ENCODE measurements at regions not wholly inside any gene's neighbourhood (a gene's known extent, or its start where the extent isn't known, plus 50 kb on each side); places are given as distances from the start of the nearest gene placed in this dataset.

DNA sequence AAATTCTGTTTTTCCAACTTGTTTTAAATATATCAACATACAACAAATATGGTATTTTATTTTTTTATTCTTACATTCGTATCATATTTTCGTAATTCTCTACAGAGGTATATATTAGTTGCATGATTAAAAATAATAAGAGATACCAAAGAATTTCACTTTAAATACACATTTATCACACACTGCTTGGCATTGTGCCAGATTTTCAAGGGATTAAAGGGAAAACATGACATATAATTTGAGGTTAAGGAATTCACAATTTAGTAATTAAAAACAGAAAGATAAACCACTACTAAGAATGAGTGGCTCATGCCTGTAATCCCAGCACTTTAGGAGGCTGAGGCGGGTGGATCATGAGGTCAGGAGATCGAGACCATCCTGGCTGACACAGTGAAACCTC lies 484.7 kb upstream of the SORCS1 start:
- no peak for TF ChIP-seq EZH2phosphoT487 (IDR thresholded peaks at IDR 0.05; ENCODE audit: unreplicated experiment)
- TF ChIP-seq, protein P1, sequence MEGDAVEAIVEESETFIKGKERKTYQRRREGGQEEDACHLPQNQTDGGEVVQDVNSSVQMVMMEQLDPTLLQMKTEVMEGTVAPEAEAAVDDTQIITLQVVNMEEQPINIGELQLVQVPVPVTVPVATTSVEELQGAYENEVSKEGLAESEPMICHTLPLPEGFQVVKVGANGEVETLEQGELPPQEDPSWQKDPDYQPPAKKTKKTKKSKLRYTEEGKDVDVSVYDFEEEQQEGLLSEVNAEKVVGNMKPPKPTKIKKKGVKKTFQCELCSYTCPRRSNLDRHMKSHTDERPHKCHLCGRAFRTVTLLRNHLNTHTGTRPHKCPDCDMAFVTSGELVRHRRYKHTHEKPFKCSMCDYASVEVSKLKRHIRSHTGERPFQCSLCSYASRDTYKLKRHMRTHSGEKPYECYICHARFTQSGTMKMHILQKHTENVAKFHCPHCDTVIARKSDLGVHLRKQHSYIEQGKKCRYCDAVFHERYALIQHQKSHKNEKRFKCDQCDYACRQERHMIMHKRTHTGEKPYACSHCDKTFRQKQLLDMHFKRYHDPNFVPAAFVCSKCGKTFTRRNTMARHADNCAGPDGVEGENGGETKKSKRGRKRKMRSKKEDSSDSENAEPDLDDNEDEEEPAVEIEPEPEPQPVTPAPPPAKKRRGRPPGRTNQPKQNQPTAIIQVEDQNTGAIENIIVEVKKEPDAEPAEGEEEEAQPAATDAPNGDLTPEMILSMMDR (conservative IDR thresholded peaks at IDR 0.05; ENCODE audit: low read depth in 2 of 2) = no peak
- no peak for TF ChIP-seq EZH2 (IDR thresholded peaks at IDR 0.05; ENCODE audit: low read depth, unreplicated experiment)
- TF ChIP-seq, protein P2, sequence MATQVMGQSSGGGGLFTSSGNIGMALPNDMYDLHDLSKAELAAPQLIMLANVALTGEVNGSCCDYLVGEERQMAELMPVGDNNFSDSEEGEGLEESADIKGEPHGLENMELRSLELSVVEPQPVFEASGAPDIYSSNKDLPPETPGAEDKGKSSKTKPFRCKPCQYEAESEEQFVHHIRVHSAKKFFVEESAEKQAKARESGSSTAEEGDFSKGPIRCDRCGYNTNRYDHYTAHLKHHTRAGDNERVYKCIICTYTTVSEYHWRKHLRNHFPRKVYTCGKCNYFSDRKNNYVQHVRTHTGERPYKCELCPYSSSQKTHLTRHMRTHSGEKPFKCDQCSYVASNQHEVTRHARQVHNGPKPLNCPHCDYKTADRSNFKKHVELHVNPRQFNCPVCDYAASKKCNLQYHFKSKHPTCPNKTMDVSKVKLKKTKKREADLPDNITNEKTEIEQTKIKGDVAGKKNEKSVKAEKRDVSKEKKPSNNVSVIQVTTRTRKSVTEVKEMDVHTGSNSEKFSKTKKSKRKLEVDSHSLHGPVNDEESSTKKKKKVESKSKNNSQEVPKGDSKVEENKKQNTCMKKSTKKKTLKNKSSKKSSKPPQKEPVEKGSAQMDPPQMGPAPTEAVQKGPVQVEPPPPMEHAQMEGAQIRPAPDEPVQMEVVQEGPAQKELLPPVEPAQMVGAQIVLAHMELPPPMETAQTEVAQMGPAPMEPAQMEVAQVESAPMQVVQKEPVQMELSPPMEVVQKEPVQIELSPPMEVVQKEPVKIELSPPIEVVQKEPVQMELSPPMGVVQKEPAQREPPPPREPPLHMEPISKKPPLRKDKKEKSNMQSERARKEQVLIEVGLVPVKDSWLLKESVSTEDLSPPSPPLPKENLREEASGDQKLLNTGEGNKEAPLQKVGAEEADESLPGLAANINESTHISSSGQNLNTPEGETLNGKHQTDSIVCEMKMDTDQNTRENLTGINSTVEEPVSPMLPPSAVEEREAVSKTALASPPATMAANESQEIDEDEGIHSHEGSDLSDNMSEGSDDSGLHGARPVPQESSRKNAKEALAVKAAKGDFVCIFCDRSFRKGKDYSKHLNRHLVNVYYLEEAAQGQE (IDR thresholded peaks at IDR 0.05; ENCODE audit: unreplicated experiment) = no peak
- no peak for TF ChIP-seq POLR2AphosphoS5 (IDR thresholded peaks at IDR 0.05; ENCODE audit: low read depth)

Data from GM23338 (cell line).